ENCODE measurements at regions not wholly inside any gene's neighbourhood (a gene's known extent, or its start where the extent isn't known, plus 50 kb on each side); places are given as distances from the start of the nearest gene placed in this dataset.

DNA sequence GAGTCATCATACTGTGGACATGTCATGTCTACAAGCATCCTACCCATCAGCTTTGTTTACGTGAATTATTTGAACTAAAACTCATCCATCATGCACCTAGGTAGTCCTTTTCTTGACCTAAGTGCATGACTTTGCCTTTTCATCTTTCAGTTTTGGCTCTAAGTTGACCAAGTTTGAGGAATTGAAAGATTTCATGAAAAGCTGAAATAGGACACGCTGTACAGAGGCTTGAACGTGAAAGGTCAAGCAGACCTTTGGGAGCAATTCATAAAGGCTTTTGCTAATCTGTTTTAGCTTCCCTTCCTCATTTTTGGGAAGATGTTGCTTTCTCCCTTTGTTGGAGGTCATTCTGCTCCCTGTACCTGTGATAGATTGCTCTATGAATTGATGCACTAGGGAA, 55.1 kb upstream of the MLIP start:
- Histone ChIP-seq H3K4me1 (peaks cover 0 to 9% (median 0%) of the 10 kb centered on the region in 4 donors), H3K4me3 (no peak overlapping the region), H3K9me3 (no peaks in the 10 kb centered on the region), H3K36me3 (no peaks in the 10 kb centered on the region), H3K27me3 (no peaks in the 10 kb centered on the region), H3K27ac (no peak overlapping the region)
- TF ChIP-seq POLR2A (IDR thresholded peaks at IDR 0.05) = no peak
- TF ChIP-seq, protein P1, sequence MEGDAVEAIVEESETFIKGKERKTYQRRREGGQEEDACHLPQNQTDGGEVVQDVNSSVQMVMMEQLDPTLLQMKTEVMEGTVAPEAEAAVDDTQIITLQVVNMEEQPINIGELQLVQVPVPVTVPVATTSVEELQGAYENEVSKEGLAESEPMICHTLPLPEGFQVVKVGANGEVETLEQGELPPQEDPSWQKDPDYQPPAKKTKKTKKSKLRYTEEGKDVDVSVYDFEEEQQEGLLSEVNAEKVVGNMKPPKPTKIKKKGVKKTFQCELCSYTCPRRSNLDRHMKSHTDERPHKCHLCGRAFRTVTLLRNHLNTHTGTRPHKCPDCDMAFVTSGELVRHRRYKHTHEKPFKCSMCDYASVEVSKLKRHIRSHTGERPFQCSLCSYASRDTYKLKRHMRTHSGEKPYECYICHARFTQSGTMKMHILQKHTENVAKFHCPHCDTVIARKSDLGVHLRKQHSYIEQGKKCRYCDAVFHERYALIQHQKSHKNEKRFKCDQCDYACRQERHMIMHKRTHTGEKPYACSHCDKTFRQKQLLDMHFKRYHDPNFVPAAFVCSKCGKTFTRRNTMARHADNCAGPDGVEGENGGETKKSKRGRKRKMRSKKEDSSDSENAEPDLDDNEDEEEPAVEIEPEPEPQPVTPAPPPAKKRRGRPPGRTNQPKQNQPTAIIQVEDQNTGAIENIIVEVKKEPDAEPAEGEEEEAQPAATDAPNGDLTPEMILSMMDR (IDR thresholded peaks at IDR 0.05) = no peak
- DNase-seq = no peak

DNA sequence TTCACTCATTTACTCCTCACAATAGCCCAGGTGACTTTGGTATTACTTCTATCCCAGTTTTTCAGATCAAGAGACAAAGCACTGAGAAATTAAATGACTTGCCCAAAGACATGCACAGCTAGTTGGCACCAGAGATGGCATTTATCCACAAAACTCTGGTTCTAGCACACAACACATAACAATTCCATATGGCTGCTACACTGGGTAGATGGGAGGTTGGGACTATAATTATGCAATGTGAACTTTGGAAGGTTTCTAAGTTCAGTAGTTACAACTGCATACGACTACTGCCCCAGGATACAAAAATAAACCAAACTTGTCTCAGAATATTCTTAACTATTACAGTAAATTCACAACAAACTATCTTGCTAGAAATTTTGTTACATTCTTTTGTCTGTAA, 54.2 kb upstream of the MLIP start:
- no peak for DNase-seq

DNA sequence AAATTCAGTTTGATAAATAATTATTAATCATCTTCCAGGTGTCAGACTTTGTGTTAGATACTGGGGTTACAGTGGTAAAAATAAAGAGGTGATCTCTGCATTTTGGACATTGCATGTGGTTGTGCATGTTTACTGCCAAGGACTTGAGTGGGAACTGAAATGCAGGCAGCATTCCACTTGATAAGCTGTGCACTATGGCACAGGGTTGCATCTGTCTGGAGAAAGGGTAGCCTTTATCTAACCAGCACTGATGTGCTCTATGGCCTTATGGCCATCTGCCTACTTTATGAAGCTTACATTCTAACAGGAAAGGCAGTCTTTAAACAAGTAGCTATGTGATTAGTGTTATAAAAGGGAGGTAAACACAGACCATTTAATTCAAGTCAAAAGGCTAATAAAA, 53.0 kb upstream of the MLIP start:
- H3K4me3 ChIP-seq = no peak overlapping the region
- H3K9me3 ChIP-seq = no peaks in the 10 kb centered on the region
- no peaks in the 10 kb centered on the region for H3K36me3 ChIP-seq
- no peak overlapping the region for H3K27ac ChIP-seq
- H3K4me1 ChIP-seq = peaks cover 0 to 7% (median 0%) of the 10 kb centered on the region in 4 donors
- no peaks in the 10 kb centered on the region for H3K27me3 ChIP-seq
- no peak for DNase-seq
- no peak for TF ChIP-seq POLR2A (IDR thresholded peaks at IDR 0.05)
- TF ChIP-seq, protein P1 (IDR thresholded peaks at IDR 0.05) = no peak

More for the DNA sequence above, 54.2 kb upstream of the MLIP start:
- TF ChIP-seq POLR2A (IDR thresholded peaks at IDR 0.05) = no peak
- TF ChIP-seq, protein P1 (IDR thresholded peaks at IDR 0.05) = no peak
- Histone ChIP-seq H3K36me3 (no peaks in the 10 kb centered on the region), H3K9me3 (no peaks in the 10 kb centered on the region), H3K4me1 (peaks cover 0 to 9% (median 0%) of the 10 kb centered on the region in 4 donors), H3K27ac (peak overlapping the region in 2 of 4 donors; percentile 0 to 30), H3K4me3 (no peak overlapping the region), H3K27me3 (no peaks in the 10 kb centered on the region)

DNA sequence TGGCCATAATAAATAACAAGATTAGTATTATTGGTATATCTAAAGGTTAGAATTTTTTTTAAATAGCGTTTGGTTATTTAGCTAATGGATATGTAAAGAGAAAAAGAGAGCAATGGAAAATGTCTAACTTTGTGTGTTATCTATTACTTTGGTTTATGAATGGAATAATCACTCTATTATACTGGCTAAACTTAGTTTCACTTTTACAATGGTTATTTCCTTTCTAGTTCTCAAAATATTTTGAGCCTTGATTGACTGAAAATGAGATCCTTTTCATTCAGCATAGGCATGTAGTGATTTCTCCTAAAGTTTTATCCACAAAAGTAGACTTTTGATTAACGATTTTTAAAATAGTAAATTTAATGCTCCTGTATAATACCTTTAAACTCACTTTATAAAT, 51.6 kb upstream of the MLIP start:
- Histone ChIP-seq H3K9me3 (no peaks in the 10 kb centered on the region), H3K36me3 (no peaks in the 10 kb centered on the region), H3K4me3 (no peak overlapping the region), H3K4me1 (no peaks in the 10 kb centered on the region), H3K27ac (no peak overlapping the region), H3K27me3 (no peaks in the 10 kb centered on the region)
- no peak for TF ChIP-seq POLR2A (IDR thresholded peaks at IDR 0.05)
- TF ChIP-seq, protein P1 (IDR thresholded peaks at IDR 0.05) = no peak
- DNase-seq = no peak

DNA sequence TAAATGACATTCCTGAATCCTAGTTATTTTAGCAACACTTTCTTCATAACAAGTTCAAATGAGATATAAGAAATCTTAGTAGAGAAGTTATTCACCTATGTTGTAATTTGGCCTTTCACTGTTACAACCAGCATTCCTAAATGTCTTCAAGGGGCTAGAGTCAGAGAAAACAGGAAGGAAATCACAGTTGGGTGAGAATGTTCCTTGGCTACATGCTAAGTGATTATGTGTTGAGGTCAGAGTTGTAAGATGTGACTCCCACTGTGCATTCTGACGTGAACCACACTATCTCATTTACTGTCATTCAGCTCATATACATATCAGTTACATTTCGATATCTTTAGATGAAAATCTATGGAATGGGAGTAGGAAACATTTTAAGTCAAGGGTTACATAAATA, 51.0 kb upstream of the MLIP start:
- DNase-seq = no peak
- Histone ChIP-seq H3K4me1 (no peaks in the 10 kb centered on the region), H3K27me3 (no peaks in the 10 kb centered on the region), H3K27ac (no peak overlapping the region), H3K4me3 (no peak overlapping the region), H3K36me3 (no peaks in the 10 kb centered on the region), H3K9me3 (no peaks in the 10 kb centered on the region)
- no peak for TF ChIP-seq POLR2A (IDR thresholded peaks at IDR 0.05)
- TF ChIP-seq, protein P1 (IDR thresholded peaks at IDR 0.05) = no peak

Small RNAs in the stretch of these regions (small RNA-seq; reads per million reads assigned to genes)
- 0 reads per million in 2 donors for gene ERHP2

All from Peyer's patch (tissue), 4 donors.